GM18511 (cell line): ENCODE measurements at regions not wholly inside any gene's neighbourhood (a gene's known extent, or its start where the extent isn't known, plus 50 kb on each side); places are given as distances from the start of the nearest gene placed in this dataset.

Source experiments
- ATAC-seq: cut with Tn5 transposase; IDR thresholded peaks from one replicate; pipeline ENCODE4 v1.9.1; 2021; ENCODE audit warnings: mild to moderate bottlenecking, moderate library complexity; ENCODE audit not compliant: unreplicated experiment

GRCh38 chr7:115478426-115478825 lies 552.1 kb downstream of the TFEC start:
- no peak for ATAC-seq

- ATAC-seq: no peak
These were observed 553.3 kb downstream of the TFEC start for GRCh38 chr7:115477193-115477651.

GRCh38 chr7:115476671-115477181 lies 553.8 kb downstream of the TFEC start:
- ATAC-seq: no peak

GRCh38 chr7:115475761-115476385 lies 554.0 kb downstream of the MDFIC start:
- ATAC-seq: no peak

GRCh38 chr7:115475206-115475605 lies 553.3 kb downstream of the MDFIC start:
- no peak for ATAC-seq

- no peak for ATAC-seq
These were observed 552.2 kb downstream of the MDFIC start for GRCh38 chr7:115474137-115474536.

- no peak for ATAC-seq
These were observed 550.0 kb downstream of the MDFIC start for GRCh38 chr7:115471891-115472290.

GRCh38 chr7:115462301-115463015 lies 540.6 kb downstream of the MDFIC start:
- ATAC-seq: no peak

- no peak for ATAC-seq
These were observed 527.8 kb downstream of the MDFIC start for GRCh38 chr7:115449689-115450088.

GRCh38 chr7:115447495-115447894 lies 525.6 kb downstream of the MDFIC start:
- ATAC-seq: no peak

GRCh38 chr7:115441033-115441432 lies 519.1 kb downstream of the MDFIC start:
- no peak for ATAC-seq

GRCh38 chr7:115435178-115435577 lies 513.3 kb downstream of the MDFIC start:
- ATAC-seq: peak; percentile 94

- ATAC-seq: no peak
These were observed 508.0 kb downstream of the MDFIC start for GRCh38 chr7:115429918-115430317.

- ATAC-seq: no peak
These were observed 495.8 kb downstream of the MDFIC start for GRCh38 chr7:115417662-115418061.

- peak; percentile 98 for ATAC-seq
These were observed 489.2 kb downstream of the MDFIC start for GRCh38 chr7:115410972-115411686.

- no peak for ATAC-seq
These were observed 488.5 kb downstream of the MDFIC start for GRCh38 chr7:115410434-115410820.

- no peak for ATAC-seq
These were observed 488.0 kb downstream of the MDFIC start for GRCh38 chr7:115409682-115410433.

GRCh38 chr7:115406219-115406618 lies 484.3 kb downstream of the MDFIC start:
- ATAC-seq: no peak

- no peak for ATAC-seq
These were observed 465.2 kb downstream of the MDFIC start for GRCh38 chr7:115387137-115387536.

- ATAC-seq: no peak
These were observed 457.4 kb downstream of the MDFIC start for GRCh38 chr7:115379321-115379720.

- ATAC-seq: no peak
These were observed 447.1 kb downstream of the MDFIC start for GRCh38 chr7:115368998-115369397.
